DOHH2 (cell line): ENCODE measurements at regions not wholly inside any gene's neighbourhood (a gene's known extent, or its start where the extent isn't known, plus 50 kb on each side); places are given as distances from the start of the nearest gene placed in this dataset.
A peak's percentile ranks its signal among the peaks of the same experiment; 100 is the strongest.

Experiments
- H3F3A ChIP-seq: fragments of 200-600 bp; sonication (generic), shearing (Covaris generic); 2 replicates; pipeline ENCODE4 v1.6.0; 2016; ENCODE audit warnings: antibody characterized with exemption, mild to moderate bottlenecking; ENCODE audit not compliant: control insufficient read depth, insufficient read depth
- H3K27ac ChIP-seq: fragments of 200-600 bp; sonication (generic); 2 replicates; pipeline ENCODE4 v1.5.1; 2014; ENCODE audit warnings: low read depth, mild to moderate bottlenecking, low read length, moderate library complexity
- H3K27me3 ChIP-seq: fragments of 200-600 bp; sonication (generic); 2 replicates; pipeline ENCODE4 v1.6.1; 2014; ENCODE audit warnings: mild to moderate bottlenecking, low read length, mixed read lengths; ENCODE audit not compliant: control insufficient read depth
- H3K36me3 ChIP-seq: fragments of 200-600 bp; sonication (generic); 2 replicates; pipeline ENCODE4 v1.6.1; 2014; ENCODE audit warnings: mild to moderate bottlenecking, low read length, moderate library complexity, mixed read lengths; ENCODE audit not compliant: control insufficient read depth
- H3K4me1 ChIP-seq: fragments of 200-600 bp; sonication (generic); 2 replicates; pipeline ENCODE4 v1.6.1; 2014; ENCODE audit warnings: mild to moderate bottlenecking, low read length, mixed read lengths; ENCODE audit not compliant: control insufficient read depth
- H3K4me2 ChIP-seq: fragments of 200-600 bp; sonication (generic); 2 replicates; pipeline ENCODE4 v1.6.0; 2014; ENCODE audit warnings: mild to moderate bottlenecking, low read length, moderate library complexity
- H3K4me3 ChIP-seq: fragments of 200-600 bp; sonication (generic); 2 replicates; pipeline ENCODE4 v1.5.1; 2014; ENCODE audit warnings: mild to moderate bottlenecking, low read length, mixed read lengths
- H3K79me2 ChIP-seq: fragments of 200-600 bp; sonication (generic); 2 replicates; pipeline ENCODE4 v1.6.1; 2014; ENCODE audit warnings: mild to moderate bottlenecking, low read length, mixed read lengths; ENCODE audit not compliant: control insufficient read depth
- H3K9me2 ChIP-seq: fragments of 200-600 bp; sonication (generic); replicated peaks from 2 replicates; pipeline ENCODE4 v1.6.1; 2014; ENCODE audit warnings: mild to moderate bottlenecking, low read length, mixed read lengths; ENCODE audit not compliant: control insufficient read depth
- H3K9me3 ChIP-seq: fragments of 200-600 bp; sonication (generic); 2 replicates; pipeline ENCODE4 v1.6.1; 2014; ENCODE audit warnings: antibody characterized with exemption, low read length, mixed read lengths; ENCODE audit not compliant: control insufficient read depth, insufficient read depth
- H4K20me1 ChIP-seq: fragments of 200-600 bp; sonication (generic); 2 replicates; pipeline ENCODE4 v1.6.0; 2014; ENCODE audit warnings: low read depth, mild to moderate bottlenecking, antibody characterized with exemption, low read length, moderate library complexity; ENCODE audit not compliant: control insufficient read depth, insufficient read depth
- CTCF ChIP-seq: fragments of 200-600 bp; sonication (generic); IDR thresholded peaks from one replicate; pipeline ENCODE4 v1.5.1; 2014; ENCODE audit warnings: antibody characterized with exemption, mild to moderate bottlenecking, low read depth, low read length; ENCODE audit not compliant: poor library complexity, severe bottlenecking
- EZH2phosphoT487 ChIP-seq: fragments of 200-600 bp; sonication (generic); IDR thresholded peaks from 2 replicates; pipeline ENCODE4 v1.6.1; 2017; ENCODE audit warnings: borderline replicate concordance, mild to moderate bottlenecking, antibody characterized with exemption, low read length, moderate library complexity, mixed read lengths

- Histone ChIP-seq H3K4me2 (no peak overlapping the region), H3K4me1 (peaks cover 3% of the 10 kb centered on the region), H3K4me3 (no peak overlapping the region), H3K9me3 (no peaks in the 10 kb centered on the region), H3K36me3 (no peaks in the 10 kb centered on the region), H3K27me3 (no peaks in the 10 kb centered on the region), H3K27ac (no peak overlapping the region), H3F3A (no peaks in the 10 kb centered on the region), H3K9me2 (no peaks in the 10 kb centered on the region), H3K79me2 (no peaks in the 10 kb centered on the region), H4K20me1 (no peaks in the 10 kb centered on the region)
- TF ChIP-seq EZH2phosphoT487 (no peak), CTCF (no peak)
Measured at GRCh38 chr5:145680767-145681166, 154.4 kb downstream of the PRELID2 start.

GRCh38 chr5:145680169-145680568 lies 155.0 kb downstream of the PRELID2 start:
- Histone ChIP-seq H3K4me2 (no peak overlapping the region), H3K36me3 (no peaks in the 10 kb centered on the region)

GRCh38 chr5:145678255-145678654 lies 156.9 kb downstream of the PRELID2 start:
- Histone ChIP-seq H3K9me3 (no peaks in the 10 kb centered on the region), H3F3A (no peaks in the 10 kb centered on the region), H3K27ac (no peak overlapping the region), H3K4me3 (no peak overlapping the region), H3K27me3 (no peaks in the 10 kb centered on the region), H4K20me1 (no peaks in the 10 kb centered on the region), H3K4me1 (peaks cover 3% of the 10 kb centered on the region), H3K4me2 (no peak overlapping the region), H3K9me2 (no peaks in the 10 kb centered on the region), H3K79me2 (no peaks in the 10 kb centered on the region), H3K36me3 (no peaks in the 10 kb centered on the region)
- no peak for TF ChIP-seq CTCF
- TF ChIP-seq EZH2phosphoT487, result no peak

More at GRCh38 chr5:145680169-145680568, 155.0 kb downstream of the PRELID2 start:
- H3F3A ChIP-seq, result no peaks in the 10 kb centered on the region
- no peak overlapping the region for H3K4me3 ChIP-seq
- H3K4me1 ChIP-seq, result peaks cover 3% of the 10 kb centered on the region
- H4K20me1 ChIP-seq, result no peaks in the 10 kb centered on the region
- peak; percentile 41 for TF ChIP-seq CTCF
- TF ChIP-seq EZH2phosphoT487, result no peak
- H3K79me2 ChIP-seq, result no peaks in the 10 kb centered on the region
- no peaks in the 10 kb centered on the region for H3K9me2 ChIP-seq
- H3K27ac ChIP-seq, result no peak overlapping the region
- no peaks in the 10 kb centered on the region for H3K27me3 ChIP-seq
- H3K9me3 ChIP-seq, result no peaks in the 10 kb centered on the region

GRCh38 chr5:145673786-145674185 lies 161.4 kb downstream of the PRELID2 start:
- no peak overlapping the region for H3K27ac ChIP-seq
- H4K20me1 ChIP-seq, result no peaks in the 10 kb centered on the region
- H3K36me3 ChIP-seq, result no peaks in the 10 kb centered on the region
- no peaks in the 10 kb centered on the region for H3K9me2 ChIP-seq
- no peaks in the 10 kb centered on the region for H3K79me2 ChIP-seq
- no peak overlapping the region for H3K4me2 ChIP-seq
- no peaks in the 10 kb centered on the region for H3K27me3 ChIP-seq
- H3K9me3 ChIP-seq, result no peaks in the 10 kb centered on the region
- no peak overlapping the region for H3K4me3 ChIP-seq
- H3K4me1 ChIP-seq, result no peaks in the 10 kb centered on the region
- H3F3A ChIP-seq, result no peaks in the 10 kb centered on the region
- TF ChIP-seq CTCF (no peak), EZH2phosphoT487 (no peak)
